ENCODE measurements at regions not wholly inside any gene's neighbourhood (a gene's known extent, or its start where the extent isn't known, plus 50 kb on each side); places are given as distances from the start of the nearest gene placed in this dataset.
A peak's percentile ranks its signal among the peaks of the same experiment; 100 is the strongest.
"Not testable (repeated sequence)": the region's sequence is repeated elsewhere in the genome, so short reads cannot be mapped to it uniquely, and the experiment has no call there.

DNA sequence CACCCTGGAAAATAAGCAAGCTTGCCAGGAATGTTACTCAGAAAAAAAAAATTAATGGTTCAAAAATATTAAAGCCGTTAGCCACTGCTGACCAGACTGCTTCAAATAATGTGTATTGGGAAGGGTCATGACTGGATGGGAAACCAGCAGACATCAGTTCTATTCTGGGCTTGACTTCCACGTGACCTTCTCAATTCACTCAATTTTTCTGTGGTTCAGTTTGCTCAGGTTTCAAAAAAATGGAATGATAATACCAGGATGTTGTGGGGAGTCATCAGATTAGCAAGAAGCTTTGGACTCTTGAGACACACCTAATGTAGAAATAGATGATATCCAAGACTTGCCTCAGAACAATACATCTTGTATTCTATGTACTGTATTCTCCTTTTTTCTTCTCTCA is 541.9 kb upstream of the BOD1L1 start:
- Histone ChIP-seq H3K36me3 (ENCODE audit: insufficient read depth, low read length) (no peaks in the 10 kb centered on the region), H3K79me2 (ENCODE audit: insufficient read depth, low read length) (no peaks in the 10 kb centered on the region), H3K4me2 (ENCODE audit: insufficient read depth, low read length) (no peak overlapping the region), H4K20me1 (ENCODE audit: insufficient read depth, low read length) (no peaks in the 10 kb centered on the region), H3K27me3 (ENCODE audit: insufficient read depth, low read length) (no peaks in the 10 kb centered on the region), H2AFZ (ENCODE audit: low read length) (no peak overlapping the region), H3K4me3 (ENCODE audit: insufficient read depth, low read length) (no peak overlapping the region), H3K4me1 (ENCODE audit: insufficient read depth, low read length) (peaks cover 27% of the 10 kb centered on the region), H3K9me3 (ENCODE audit: low read depth, low read length) (no peaks in the 10 kb centered on the region), H3K27ac (ENCODE audit: low read depth, low read length) (peak overlapping the region; percentile 83)
- TF ChIP-seq, protein P1, sequence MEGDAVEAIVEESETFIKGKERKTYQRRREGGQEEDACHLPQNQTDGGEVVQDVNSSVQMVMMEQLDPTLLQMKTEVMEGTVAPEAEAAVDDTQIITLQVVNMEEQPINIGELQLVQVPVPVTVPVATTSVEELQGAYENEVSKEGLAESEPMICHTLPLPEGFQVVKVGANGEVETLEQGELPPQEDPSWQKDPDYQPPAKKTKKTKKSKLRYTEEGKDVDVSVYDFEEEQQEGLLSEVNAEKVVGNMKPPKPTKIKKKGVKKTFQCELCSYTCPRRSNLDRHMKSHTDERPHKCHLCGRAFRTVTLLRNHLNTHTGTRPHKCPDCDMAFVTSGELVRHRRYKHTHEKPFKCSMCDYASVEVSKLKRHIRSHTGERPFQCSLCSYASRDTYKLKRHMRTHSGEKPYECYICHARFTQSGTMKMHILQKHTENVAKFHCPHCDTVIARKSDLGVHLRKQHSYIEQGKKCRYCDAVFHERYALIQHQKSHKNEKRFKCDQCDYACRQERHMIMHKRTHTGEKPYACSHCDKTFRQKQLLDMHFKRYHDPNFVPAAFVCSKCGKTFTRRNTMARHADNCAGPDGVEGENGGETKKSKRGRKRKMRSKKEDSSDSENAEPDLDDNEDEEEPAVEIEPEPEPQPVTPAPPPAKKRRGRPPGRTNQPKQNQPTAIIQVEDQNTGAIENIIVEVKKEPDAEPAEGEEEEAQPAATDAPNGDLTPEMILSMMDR (IDR thresholded peaks at IDR 0.05; ENCODE audit: extremely low read depth, low read depth, low read length): no peak
- DNase-seq (ENCODE audit: insufficient read length, low spot score, missing footprints): peak; percentile 62

DNA sequence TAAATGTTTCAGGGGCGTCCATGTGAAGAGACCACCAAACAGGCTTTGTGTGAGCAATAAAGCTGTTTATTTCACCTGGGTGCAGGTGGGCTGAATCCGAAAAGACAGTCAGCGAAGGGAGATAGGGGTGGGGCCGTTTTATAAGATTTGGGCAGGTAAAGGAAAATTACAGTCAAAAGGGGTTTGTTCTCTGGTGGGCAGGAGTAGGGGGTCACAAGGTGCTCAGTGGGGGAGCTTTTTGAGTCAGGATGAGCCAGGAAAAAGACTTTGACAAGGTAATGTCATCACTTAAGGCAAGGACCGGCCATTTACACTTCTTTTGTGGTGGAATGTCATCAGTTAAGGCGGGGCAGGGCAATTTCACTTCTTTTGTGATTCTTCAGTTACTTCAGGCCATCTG is 542.4 kb upstream of the BOD1L1 start:
- not testable (repeated sequence) for H3K9me3 ChIP-seq (ENCODE audit: low read depth, low read length); H3K27me3 ChIP-seq (ENCODE audit: insufficient read depth, low read length); H3K79me2 ChIP-seq (ENCODE audit: insufficient read depth, low read length); H3K4me2 ChIP-seq (ENCODE audit: insufficient read depth, low read length); H3K4me3 ChIP-seq (ENCODE audit: insufficient read depth, low read length); H3K36me3 ChIP-seq (ENCODE audit: insufficient read depth, low read length); H4K20me1 ChIP-seq (ENCODE audit: insufficient read depth, low read length); H2AFZ ChIP-seq (ENCODE audit: low read length); DNase-seq (ENCODE audit: insufficient read length, low spot score, missing footprints)
- peaks cover 27% of the 10 kb centered on the region for H3K4me1 ChIP-seq (ENCODE audit: insufficient read depth, low read length)
- H3K27ac ChIP-seq (ENCODE audit: low read depth, low read length): peak overlapping the region; percentile 83

DNA sequence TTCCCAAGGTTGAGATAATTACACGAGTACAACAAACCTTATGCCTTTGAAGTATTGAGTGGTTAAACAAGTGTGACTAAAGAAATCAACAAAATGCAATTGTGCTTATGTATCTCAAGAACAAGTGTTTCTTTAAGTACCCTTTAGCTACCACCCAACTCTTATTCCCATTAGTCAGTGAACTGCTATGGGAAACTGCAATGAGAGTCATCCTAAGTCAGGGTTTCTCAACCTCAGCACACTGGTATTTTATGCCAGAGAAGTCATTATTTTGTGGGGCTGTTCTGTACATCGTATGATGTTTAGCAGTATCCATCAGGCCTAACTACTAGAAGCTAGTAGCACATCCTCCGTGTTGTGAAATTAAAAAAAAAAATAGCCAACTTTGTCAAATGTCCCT is 549.1 kb upstream of the BOD1L1 start:
- no peak for DNase-seq (ENCODE audit: insufficient read length, low spot score, missing footprints)
- H2AFZ ChIP-seq (ENCODE audit: low read length): no peak overlapping the region

DNA sequence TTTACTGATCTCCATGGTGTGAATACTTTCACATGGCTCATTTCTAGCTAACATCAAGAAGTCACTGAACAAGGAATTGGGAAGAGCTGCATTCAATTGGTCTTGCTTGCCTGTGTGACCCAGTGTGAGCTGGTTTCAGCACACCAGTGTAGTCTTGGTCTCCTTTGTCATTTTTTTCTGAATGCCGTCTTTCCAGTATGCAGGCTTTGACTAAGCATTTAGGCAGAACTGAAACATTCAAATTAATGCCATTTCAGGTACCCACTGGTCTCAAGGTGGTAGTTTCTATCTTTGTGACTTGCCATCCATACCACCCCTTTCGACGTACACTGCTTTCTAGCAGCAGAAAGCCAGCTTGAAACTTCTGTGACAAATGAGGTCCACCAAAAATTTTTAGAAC is 550.5 kb upstream of the BOD1L1 start:
- H4K20me1 ChIP-seq (ENCODE audit: insufficient read depth, low read length): no peaks in the 10 kb centered on the region
- H3K4me3 ChIP-seq (ENCODE audit: insufficient read depth, low read length): no peak overlapping the region
- H3K36me3 ChIP-seq (ENCODE audit: insufficient read depth, low read length): no peaks in the 10 kb centered on the region
- no peak overlapping the region for H3K4me2 ChIP-seq (ENCODE audit: insufficient read depth, low read length)
- peaks cover 25% of the 10 kb centered on the region for H3K4me1 ChIP-seq (ENCODE audit: insufficient read depth, low read length)
- no peak overlapping the region for H3K27ac ChIP-seq (ENCODE audit: low read depth, low read length)
- H3K9me3 ChIP-seq (ENCODE audit: low read depth, low read length): no peaks in the 10 kb centered on the region
- TF ChIP-seq, protein P1 (IDR thresholded peaks at IDR 0.05; ENCODE audit: extremely low read depth, low read depth, low read length): no peak
- no peaks in the 10 kb centered on the region for H3K79me2 ChIP-seq (ENCODE audit: insufficient read depth, low read length)
- no peak for DNase-seq (ENCODE audit: insufficient read length, low spot score, missing footprints)
- peak overlapping the region; percentile 39 for H2AFZ ChIP-seq (ENCODE audit: low read length)
- no peaks in the 10 kb centered on the region for H3K27me3 ChIP-seq (ENCODE audit: insufficient read depth, low read length)

More for the DNA sequence above, 549.1 kb upstream of the BOD1L1 start:
- Histone ChIP-seq H3K4me2 (ENCODE audit: insufficient read depth, low read length) (no peak overlapping the region), H3K9me3 (ENCODE audit: low read depth, low read length) (no peaks in the 10 kb centered on the region), H3K4me3 (ENCODE audit: insufficient read depth, low read length) (no peak overlapping the region), H3K79me2 (ENCODE audit: insufficient read depth, low read length) (no peaks in the 10 kb centered on the region), H3K36me3 (ENCODE audit: insufficient read depth, low read length) (no peaks in the 10 kb centered on the region), H3K4me1 (ENCODE audit: insufficient read depth, low read length) (peaks cover 24% of the 10 kb centered on the region), H4K20me1 (ENCODE audit: insufficient read depth, low read length) (no peaks in the 10 kb centered on the region), H3K27ac (ENCODE audit: low read depth, low read length) (no peak overlapping the region), H3K27me3 (ENCODE audit: insufficient read depth, low read length) (no peaks in the 10 kb centered on the region)
- TF ChIP-seq, protein P1 (IDR thresholded peaks at IDR 0.05; ENCODE audit: extremely low read depth, low read depth, low read length): no peak
